HG03060 (cell line): ENCODE measurements at regions not wholly inside any gene's neighbourhood (a gene's known extent, or its start where the extent isn't known, plus 50 kb on each side); places are given as distances from the start of the nearest gene placed in this dataset.
A peak's percentile ranks its signal among the peaks of the same experiment; 100 is the strongest.

Experiments
- ATAC-seq: cut with Tn5 transposase; IDR thresholded peaks from one replicate; pipeline ENCODE4 v1.9.1; 2021; ENCODE audit warnings: low read depth, moderate number of reproducible peaks; ENCODE audit not compliant: unreplicated experiment

DNA sequence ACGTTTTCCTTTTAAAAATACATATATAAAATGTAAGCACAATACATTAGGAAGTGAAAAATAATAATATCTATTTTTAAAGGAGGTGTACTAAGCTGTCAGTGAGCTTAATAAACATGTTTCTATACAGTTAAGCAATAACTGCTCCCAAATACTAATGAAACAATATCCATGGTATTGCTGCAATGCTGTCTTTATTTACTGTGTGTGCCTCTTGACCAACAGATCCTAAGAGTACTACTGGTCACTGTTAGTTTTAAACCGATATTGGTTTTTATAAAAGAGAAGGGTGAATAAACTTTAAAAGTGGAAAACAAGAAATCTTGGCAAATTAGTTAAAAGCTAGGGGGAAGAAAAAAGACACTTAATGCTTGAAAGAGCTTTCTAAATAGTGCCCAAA lies 1029.0 kb downstream of the FSTL5 start:
- ATAC-seq = no peak

DNA sequence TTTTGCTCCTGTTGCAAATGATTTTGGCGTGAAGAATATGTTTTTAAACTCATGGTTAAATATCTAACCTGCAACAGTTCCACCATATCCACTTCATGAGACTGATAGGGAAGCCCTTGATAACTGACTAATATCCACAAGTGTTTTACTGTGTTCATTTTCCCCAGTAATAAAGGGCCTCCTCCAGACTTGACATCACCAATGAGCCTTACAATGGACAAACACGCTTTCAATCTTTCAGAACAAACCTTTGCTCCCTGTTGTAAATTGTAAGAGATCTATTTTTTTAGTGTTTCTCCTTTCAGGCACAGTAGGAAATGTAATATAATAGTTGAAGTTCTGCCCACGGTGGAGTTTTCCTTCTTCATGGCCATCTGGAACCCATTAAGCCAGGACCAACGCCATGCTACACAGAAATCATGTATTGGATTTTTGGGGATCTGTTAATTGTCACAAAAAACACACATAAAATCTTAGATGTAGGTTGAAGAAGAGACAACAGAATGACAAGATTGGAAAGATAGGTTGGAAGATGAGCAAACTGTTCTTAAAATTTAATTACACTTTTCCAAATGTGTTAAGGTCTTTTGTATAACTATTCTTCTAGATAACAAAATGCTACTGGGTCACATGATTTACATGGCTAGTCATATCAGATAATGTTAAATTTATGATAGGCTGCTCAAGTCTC lies 1030.1 kb downstream of the FSTL5 start:
- no peak for ATAC-seq

DNA sequence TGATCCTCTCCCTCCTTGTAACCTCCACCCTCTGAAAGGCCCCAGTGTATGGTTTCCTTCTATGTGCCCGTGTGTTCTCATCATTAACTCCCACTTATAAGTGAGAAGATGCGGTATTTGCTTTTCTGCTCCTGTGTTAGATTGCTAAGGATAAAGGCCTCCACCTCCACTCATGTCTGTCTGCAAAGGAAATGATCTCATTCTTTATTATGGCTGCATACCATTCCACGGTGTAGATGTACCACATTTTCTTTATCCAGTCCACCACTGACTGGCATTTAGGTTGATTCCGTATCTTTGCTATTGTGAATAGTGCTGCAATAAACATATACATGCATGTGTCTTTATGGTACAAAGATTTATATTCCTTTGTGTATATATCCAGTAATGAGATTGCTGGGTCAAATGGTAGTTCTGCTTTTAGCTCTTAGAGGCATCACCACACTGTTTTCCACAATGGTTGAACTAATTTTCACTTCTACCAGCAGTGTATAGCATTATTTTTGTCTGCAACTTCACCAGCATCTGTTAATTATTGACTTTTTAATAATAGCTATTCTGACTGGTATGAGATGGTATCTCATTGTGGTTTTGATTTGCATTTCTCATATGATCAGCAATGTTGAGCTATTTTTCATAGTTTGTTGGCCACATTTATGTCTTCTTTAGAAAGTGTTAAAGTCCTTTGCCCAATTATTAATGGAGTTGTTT lies 1030.9 kb downstream of the FSTL5 start:
- peak; percentile 97 for ATAC-seq

DNA sequence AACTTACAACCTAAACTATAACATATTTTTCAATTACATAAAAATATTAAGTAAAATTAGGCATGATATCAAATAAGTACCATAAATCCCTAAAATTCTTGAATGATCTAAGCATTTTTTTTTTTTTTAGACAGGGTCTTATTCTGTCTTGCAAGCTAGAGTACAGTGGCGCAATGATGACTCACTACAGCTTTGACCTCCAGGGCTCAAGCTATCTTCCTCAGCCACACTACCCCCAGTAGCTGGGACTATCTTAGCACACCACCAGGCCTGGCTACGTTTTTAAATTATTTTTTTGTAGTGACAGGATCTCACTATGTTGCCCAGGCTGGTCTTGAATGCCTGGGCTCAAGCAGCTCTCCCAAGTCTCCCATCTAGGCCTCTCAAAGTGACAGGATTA lies 1042.3 kb downstream of the FSTL5 start:
- no peak for ATAC-seq

DNA sequence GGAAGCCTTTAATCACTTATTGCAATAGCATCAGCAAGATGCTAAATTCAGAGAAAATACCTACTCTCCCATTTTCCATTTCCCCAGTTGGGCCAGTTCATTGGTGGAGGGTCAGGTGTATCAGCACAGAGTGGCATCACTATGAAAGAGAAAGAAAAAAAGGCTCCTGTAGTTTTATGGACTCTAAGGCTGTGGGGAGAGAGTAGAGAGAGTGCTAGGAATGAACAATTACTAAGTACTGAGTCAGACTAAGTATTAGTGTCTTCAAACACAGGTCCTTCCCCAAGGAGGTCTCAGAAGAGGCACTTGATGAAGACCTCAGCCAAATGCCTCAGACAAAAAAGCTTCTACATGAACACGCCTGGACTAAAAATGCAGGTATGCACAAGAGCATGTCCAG lies 1061.9 kb downstream of the FSTL5 start:
- no peak for ATAC-seq

DNA sequence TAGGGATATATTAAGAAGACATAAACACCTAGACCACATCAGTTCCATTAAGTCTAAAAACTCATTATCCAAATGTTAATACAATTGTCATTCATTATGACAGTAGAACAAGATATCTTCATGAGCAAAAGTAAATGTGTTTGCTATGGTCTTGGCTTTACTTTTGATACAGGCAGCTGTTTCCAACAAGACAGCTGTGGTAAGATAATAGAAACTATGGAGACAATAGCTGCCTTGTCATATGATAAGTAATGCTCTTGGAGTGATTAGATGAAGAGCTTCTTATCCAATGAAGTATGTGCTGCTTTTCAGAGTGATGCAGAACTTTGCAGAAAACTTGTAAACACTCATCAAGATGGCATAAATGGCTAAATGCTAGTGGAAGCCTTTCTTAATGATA lies 1066.0 kb downstream of the FSTL5 start:
- no peak for ATAC-seq

DNA sequence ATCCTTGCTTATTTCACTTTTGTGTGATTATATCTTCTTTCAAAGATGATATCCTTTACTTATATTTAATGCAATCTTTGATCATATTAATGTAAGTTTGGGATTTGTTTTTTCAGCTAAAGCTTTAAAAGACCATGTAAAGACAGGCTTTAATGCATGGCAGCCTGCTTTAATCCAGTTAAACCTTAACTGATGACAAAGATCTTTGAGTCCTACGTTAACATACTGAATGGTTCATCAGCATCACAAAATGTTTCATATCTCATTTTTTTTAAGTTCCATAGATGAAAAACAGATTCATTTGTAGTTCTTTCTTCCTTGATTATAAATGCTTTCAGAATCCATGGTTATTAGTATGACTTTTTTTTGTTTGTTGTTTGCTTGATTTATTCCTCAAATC lies 1102.8 kb downstream of the FSTL5 start:
- ATAC-seq = no peak
